ENCODE measurements at regions not wholly inside any gene's neighbourhood (a gene's known extent, or its start where the extent isn't known, plus 50 kb on each side); places are given as distances from the start of the nearest gene placed in this dataset.

DNA sequence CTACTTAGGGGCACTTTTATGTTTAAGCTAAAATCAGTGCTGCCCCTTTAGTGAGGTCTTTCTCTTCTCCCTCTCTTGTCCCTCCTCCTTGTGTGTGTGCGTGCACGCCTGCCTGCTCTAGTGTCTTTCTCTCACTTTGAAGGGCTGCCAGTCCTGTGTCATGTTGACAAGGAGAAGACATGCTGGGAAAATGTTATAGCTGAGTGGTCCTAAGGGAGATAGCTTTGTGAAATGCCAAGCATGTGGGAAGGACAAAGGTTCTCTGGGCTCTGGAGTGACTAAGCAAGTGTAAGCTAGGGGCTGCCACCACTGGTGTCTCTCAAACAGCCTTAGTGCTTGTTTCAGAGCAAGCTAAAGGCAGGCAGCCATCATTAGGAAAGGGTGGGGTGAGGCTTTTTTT lies 108.4 kb downstream of the EMP1 start:
- peak in 1 of 2 donors; percentile 2 for DNase-seq (ENCODE audit: low read depth in 2 of 2)
- TF ChIP-seq, protein P1, sequence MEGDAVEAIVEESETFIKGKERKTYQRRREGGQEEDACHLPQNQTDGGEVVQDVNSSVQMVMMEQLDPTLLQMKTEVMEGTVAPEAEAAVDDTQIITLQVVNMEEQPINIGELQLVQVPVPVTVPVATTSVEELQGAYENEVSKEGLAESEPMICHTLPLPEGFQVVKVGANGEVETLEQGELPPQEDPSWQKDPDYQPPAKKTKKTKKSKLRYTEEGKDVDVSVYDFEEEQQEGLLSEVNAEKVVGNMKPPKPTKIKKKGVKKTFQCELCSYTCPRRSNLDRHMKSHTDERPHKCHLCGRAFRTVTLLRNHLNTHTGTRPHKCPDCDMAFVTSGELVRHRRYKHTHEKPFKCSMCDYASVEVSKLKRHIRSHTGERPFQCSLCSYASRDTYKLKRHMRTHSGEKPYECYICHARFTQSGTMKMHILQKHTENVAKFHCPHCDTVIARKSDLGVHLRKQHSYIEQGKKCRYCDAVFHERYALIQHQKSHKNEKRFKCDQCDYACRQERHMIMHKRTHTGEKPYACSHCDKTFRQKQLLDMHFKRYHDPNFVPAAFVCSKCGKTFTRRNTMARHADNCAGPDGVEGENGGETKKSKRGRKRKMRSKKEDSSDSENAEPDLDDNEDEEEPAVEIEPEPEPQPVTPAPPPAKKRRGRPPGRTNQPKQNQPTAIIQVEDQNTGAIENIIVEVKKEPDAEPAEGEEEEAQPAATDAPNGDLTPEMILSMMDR (IDR thresholded peaks at IDR 0.05; ENCODE audit: low read depth, low read length): no peak
- no peak overlapping the region for H3K4me3 ChIP-seq (replicated peaks in 1 of 2; ENCODE audit: low read depth in 2 of 2, low read length in 2 of 2)

DNA sequence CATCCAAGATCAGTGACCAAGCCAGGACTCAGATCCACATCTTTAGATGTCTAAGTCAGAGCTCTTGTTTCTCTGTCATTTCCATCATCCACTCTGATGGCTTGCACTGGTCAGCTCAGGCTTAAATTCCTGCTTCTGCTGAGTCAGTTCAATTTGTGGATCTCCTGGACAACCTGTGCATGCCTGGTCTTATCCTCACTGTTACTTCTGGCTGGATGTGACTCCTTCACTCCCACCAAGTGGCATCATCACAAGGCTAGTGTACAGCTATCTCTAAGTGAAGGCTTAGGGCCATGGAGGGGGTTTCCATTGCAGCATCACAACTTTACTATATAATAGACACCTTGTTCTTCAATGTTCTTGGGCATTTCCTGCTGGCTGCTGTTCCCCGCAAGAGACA lies 102.9 kb downstream of the EMP1 start:
- no peak for DNase-seq (ENCODE audit: low read depth in 2 of 2)
- TF ChIP-seq, protein P1 (IDR thresholded peaks at IDR 0.05; ENCODE audit: low read depth, low read length): no peak
- H3K4me3 ChIP-seq (replicated peaks in 1 of 2; ENCODE audit: low read depth in 2 of 2, low read length in 2 of 2): no peak overlapping the region

DNA sequence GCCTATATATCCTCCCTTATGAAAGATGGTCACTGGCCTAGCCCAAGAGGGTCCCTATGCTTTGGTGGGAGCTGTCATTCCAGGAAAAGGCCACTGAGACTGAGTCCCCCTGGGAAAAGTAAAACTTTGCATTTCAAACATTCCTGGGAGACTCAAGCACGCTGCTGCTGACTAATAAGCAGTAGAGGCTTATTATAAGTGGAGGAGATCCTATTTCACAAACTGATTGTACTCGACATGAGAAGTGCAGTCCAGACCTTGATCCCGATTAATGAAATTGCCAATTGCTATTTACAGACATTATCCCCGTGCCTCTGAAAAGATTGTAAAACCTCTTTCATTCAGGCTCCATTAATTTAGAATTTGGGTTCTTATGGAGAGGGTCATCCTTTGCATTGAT lies 96.6 kb downstream of the EMP1 start:
- H3K4me3 ChIP-seq (replicated peaks in 1 of 2; ENCODE audit: low read depth in 2 of 2, low read length in 2 of 2): no peak overlapping the region
- peak in 1 of 2 donors; percentile 41 for DNase-seq (ENCODE audit: low read depth in 2 of 2)
- TF ChIP-seq, protein P1 (IDR thresholded peaks at IDR 0.05; ENCODE audit: low read depth, low read length): no peak

DNA sequence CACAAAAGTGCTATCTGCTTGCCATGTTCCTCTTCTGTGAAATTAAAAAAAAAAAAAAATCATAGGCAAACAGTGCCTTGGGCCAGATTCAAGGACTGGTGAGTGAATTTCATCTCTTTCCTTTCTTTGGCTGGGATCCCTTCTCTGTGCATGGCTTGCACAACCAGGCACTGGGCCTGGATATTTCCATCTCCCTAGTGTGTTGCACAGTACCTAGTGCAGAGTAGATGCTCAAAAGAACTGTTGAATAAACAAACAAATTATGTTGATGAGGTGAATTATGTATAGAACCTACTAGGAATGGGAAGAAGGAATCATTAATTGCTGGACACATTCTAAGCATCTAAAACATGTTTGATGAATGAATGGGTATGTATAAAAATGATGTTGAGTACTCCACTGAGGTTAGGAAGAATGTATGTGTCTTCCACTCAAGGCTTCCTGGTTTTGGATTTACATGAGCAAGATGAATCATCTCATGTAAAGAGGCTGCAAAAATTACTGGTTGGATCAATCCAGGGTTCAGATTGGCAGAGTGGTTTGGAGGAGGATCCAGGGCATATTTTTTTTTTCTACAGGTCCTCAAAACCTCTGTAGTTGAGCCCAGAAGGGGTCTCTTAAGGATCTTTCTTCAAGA lies 93.2 kb downstream of the EMP1 start:
- H3K4me3 ChIP-seq (replicated peaks in 1 of 2; ENCODE audit: low read depth in 2 of 2, low read length in 2 of 2): no peak overlapping the region
- TF ChIP-seq, protein P1 (IDR thresholded peaks at IDR 0.05; ENCODE audit: low read depth, low read length): no peak
- DNase-seq (ENCODE audit: low read depth in 2 of 2): peak; percentile 25 to 32

DNA sequence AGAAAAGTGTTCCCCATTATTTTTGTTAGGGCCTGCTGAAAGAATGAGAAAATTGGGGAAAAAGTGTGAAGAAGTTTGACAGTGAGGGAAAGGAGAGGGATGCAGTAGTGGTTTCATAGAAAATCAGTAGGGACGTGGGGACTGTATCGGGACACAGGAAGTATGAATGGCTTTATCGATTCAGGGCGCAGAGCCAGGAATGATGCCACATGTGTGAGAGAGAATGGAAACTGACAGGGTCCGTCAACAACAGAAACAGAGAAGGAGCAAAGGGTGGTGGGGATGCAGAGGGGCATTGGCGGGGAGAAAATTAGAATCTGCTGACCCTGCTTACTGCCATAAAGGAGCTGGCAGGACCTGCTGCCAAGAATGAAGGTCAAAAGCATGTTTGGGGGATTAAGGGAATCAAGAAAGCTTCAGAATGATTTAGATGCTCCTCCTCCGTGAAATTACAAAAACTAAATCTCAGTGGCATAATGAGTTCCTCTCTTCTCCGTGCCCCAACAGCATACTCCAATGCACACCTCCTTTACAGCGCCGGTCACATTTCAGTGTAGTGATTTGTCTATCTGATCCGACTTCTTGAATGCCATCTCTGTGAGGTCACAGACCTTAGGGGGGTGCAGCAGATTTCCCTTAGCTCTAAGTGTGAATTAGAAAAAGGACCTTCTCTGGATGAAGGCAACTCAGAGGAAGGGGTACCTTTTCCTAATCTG lies 92.6 kb downstream of the EMP1 start:
- DNase-seq (ENCODE audit: low read depth in 2 of 2): no peak
- TF ChIP-seq, protein P1 (IDR thresholded peaks at IDR 0.05; ENCODE audit: low read depth, low read length): no peak
- H3K4me3 ChIP-seq (replicated peaks in 1 of 2; ENCODE audit: low read depth in 2 of 2, low read length in 2 of 2): no peak overlapping the region

DNA sequence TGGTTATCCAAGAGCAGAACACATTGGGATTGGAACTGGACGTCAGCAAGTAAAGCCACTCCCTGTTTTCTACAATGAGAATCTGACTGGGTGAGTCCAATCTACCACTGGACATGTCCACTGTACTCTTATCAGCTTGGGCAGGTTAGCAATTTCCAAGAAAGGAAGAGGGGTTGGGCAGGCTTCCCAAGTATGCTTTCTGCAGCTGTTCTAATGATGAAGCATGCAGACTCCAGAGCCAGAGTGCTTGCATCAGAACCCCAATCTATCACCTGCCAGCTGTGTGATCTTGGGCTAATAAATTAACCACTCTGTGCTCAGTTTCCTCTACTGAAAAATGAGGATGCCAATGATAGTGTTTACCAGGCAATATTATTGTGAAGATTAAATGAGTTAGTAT lies 92.0 kb downstream of the EMP1 start:
- TF ChIP-seq, protein P1 (IDR thresholded peaks at IDR 0.05; ENCODE audit: low read depth, low read length): no peak
- no peak overlapping the region for H3K4me3 ChIP-seq (replicated peaks in 1 of 2; ENCODE audit: low read depth in 2 of 2, low read length in 2 of 2)
- DNase-seq (ENCODE audit: low read depth in 2 of 2): peak; percentile 9 to 20

Data from cardiac fibroblast (primary cell).